ENCODE measurements at regions not wholly inside any gene's neighbourhood (a gene's known extent, or its start where the extent isn't known, plus 50 kb on each side); places are given as distances from the start of the nearest gene placed in this dataset.

DNA sequence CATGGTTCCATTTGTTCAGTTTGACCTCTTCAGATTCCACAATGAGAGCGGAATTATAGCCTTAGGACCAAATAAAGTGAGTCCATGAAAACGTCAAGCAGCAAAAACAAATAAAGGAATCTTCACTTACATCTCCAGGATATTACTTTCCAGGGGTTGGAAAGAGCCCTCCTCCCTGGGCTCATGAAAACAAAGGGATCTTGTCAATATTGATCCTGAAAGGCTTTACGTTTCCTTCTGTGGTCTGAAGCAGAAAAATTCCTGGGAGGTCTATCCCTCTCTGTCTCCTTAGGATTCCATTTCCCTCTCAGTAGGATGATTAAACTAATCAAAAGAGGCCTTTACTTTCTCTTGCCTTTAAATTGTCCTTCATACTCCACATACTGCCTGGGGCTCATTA lies 293.5 kb downstream of the GPAM start:
- no peak overlapping the region for H3K4me3 ChIP-seq (replicated peaks; ENCODE audit: low read depth, low read length)
- no peak for DNase-seq (ENCODE audit: extremely low read depth, low read depth)
- TF ChIP-seq, protein P1, sequence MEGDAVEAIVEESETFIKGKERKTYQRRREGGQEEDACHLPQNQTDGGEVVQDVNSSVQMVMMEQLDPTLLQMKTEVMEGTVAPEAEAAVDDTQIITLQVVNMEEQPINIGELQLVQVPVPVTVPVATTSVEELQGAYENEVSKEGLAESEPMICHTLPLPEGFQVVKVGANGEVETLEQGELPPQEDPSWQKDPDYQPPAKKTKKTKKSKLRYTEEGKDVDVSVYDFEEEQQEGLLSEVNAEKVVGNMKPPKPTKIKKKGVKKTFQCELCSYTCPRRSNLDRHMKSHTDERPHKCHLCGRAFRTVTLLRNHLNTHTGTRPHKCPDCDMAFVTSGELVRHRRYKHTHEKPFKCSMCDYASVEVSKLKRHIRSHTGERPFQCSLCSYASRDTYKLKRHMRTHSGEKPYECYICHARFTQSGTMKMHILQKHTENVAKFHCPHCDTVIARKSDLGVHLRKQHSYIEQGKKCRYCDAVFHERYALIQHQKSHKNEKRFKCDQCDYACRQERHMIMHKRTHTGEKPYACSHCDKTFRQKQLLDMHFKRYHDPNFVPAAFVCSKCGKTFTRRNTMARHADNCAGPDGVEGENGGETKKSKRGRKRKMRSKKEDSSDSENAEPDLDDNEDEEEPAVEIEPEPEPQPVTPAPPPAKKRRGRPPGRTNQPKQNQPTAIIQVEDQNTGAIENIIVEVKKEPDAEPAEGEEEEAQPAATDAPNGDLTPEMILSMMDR (IDR thresholded peaks at IDR 0.05; ENCODE audit: low read depth, low read length, missing control alignments): no peak

DNA sequence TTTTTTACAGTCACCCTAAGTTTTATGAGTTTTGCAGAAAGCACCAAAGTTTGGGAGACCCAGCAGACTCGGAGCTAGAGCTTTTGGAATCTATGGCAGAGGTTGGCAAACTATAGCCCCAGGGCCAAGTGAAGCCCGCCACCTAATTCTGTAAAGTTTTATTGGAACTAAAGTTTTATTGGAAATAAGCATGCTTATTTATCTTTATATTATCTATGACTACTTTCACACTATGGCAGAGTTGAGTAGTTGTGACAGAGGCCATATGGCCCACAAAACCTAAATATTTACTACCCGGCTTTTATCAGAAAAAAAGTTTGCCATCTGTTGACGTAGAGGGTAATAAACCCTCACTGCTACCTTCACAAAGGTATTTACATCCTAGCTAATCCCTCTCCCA lies 267.6 kb downstream of the GPAM start:
- TF ChIP-seq, protein P1 (IDR thresholded peaks at IDR 0.05; ENCODE audit: low read depth, low read length, missing control alignments): no peak

DNA sequence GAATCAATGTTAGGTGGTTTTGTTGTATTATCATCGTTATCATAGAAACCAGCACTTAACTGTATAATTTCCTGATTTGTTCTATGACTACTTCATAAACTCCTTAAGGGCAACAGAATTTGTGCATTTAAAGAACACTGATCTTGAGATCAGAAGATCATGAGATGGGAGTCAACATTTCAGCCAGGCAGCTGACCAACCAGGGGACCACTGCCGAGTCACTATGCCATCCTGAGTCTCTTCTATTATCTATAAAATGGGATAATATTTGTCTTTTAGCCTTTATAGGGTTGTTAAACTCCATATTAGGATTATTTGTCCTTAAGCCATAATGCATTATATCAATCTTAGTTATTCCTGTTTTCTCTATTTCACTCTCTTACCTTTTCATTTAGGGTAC lies 261.7 kb downstream of the GPAM start:
- no peak for DNase-seq (ENCODE audit: extremely low read depth, low read depth)
- TF ChIP-seq, protein P1 (IDR thresholded peaks at IDR 0.05; ENCODE audit: low read depth, low read length, missing control alignments): no peak
- no peak overlapping the region for H3K4me3 ChIP-seq (replicated peaks; ENCODE audit: low read depth, low read length)

More for the DNA sequence above, 267.6 kb downstream of the GPAM start:
- H3K4me3 ChIP-seq (replicated peaks; ENCODE audit: low read depth, low read length): no peak overlapping the region
- no peak for DNase-seq (ENCODE audit: extremely low read depth, low read depth)

DNA sequence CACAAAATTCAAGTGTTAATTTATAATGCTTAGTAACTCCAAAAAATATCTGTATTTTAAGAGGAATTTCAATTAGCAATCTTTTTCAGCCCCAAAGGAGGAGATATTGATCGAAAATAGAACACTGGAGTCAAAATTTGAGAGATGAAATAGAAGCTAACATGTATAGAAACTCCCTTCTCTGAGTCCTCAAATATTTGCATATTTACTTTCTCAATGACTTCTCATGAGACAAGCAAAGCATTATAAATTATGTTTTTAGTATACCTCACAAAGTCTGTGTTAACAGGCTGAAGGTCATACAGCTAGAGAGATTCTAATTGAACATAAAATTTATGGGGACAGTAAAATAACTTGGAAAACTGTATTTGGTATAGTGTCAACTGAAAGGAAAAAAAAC lies 260.5 kb downstream of the GPAM start:
- H3K4me3 ChIP-seq (replicated peaks; ENCODE audit: low read depth, low read length): no peak overlapping the region
- TF ChIP-seq, protein P1 (IDR thresholded peaks at IDR 0.05; ENCODE audit: low read depth, low read length, missing control alignments): no peak
- DNase-seq (ENCODE audit: extremely low read depth, low read depth): no peak

DNA sequence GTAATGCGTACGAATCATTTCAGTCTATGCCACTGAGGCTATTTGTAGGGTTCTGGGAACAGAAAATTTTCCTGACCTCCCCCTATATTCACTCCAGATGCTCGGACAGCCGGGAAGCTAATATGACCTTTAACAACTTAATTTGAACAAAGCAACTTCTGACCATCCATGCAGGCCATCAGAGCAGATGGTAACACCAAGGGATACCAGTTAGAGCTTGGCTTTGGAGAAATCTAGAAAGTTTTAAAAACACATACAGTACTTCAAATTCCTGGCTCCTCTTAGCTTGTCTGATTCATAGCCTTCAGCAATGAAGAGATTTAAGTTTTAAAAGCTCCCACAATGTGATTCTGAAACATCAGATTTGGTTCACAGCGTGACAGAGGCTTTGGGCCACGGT lies 257.3 kb downstream of the GPAM start:
- no peak for DNase-seq (ENCODE audit: extremely low read depth, low read depth)
- TF ChIP-seq, protein P1 (IDR thresholded peaks at IDR 0.05; ENCODE audit: low read depth, low read length, missing control alignments): no peak
- no peak overlapping the region for H3K4me3 ChIP-seq (replicated peaks; ENCODE audit: low read depth, low read length)

DNA sequence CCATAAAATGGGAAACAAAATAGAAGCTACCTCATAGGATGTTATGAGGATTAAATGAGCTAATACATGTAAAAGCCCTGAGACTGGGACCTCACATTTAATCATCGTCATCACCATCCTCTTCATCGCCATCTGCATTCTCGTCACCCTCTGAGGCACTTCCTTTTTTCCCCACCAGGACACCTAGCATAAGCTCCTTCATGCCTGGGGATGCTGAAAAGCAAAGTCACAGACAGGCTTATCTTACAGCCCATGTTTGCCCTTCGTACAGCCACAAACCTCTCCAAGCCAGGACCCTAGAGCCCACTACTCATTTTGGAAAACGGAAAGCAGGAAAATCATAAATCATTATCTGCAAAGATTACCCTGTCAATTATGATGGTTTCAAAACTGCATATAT lies 249.6 kb downstream of the GPAM start:
- no peak overlapping the region for H3K4me3 ChIP-seq (replicated peaks; ENCODE audit: low read depth, low read length)
- DNase-seq (ENCODE audit: extremely low read depth, low read depth): no peak
- TF ChIP-seq, protein P1 (IDR thresholded peaks at IDR 0.05; ENCODE audit: low read depth, low read length, missing control alignments): no peak

DNA sequence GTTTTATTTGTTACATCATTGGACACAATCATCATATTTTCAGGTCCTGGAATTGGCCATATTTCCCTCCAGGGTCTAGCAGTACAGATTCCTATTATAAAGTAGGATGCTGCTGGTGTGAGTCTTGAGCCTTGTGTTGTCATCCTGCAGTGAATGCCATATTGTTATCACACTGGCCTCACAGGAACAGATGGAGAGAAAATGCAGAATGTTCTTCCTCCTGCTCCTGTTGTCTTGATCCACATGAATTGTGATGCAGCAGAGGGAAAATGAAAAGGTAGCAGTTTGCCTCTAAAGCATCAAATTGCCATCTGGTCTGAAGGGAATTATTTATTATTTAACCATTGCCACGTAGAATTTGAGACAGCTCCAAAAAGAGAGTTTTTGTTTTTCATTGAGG lies 248.6 kb downstream of the GPAM start:
- DNase-seq (ENCODE audit: extremely low read depth, low read depth): no peak
- TF ChIP-seq, protein P1 (IDR thresholded peaks at IDR 0.05; ENCODE audit: low read depth, low read length, missing control alignments): no peak
- H3K4me3 ChIP-seq (replicated peaks; ENCODE audit: low read depth, low read length): no peak overlapping the region
